H1 (cell line): ENCODE measurements at regions not wholly inside any gene's neighbourhood (a gene's known extent, or its start where the extent isn't known, plus 50 kb on each side); places are given as distances from the start of the nearest gene placed in this dataset.

Experiments used
- CTCF ChIA-PET: fragments of 300-600 bp; sonication (Branson Sonifier 250); formaldehyde crosslinking; loops from one replicate; lab custom pipeline; 2021; ENCODE audit not compliant: partially characterized antibody; lab: Charles Lee
- POLR2A ChIA-PET: fragments of 300-600 bp; sonication (Branson Sonifier 250); formaldehyde crosslinking; loops from one replicate; lab custom pipeline; 2021; ENCODE audit warnings: inconsistent platforms; ENCODE audit not compliant: partially characterized antibody; lab: Charles Lee
- DNase-seq, 2 experiments: peaks; one replicate each; pipeline versions ENCODE4 v3.0.0 to v3.0.0-alpha.2; 2010 to 2022; ENCODE audit warnings: low spot score in 2 of 2, low read depth in 1 of 2, mixed read lengths in 1 of 2
- FAIRE-seq: peaks from 2 replicates; lab custom pipeline; 2011; peaks lifted over from hg19 to GRCh38; lab: Jason Lieb, UNC
- H2AFZ ChIP-seq: 2 replicates; pipeline ENCODE4 v1.8.1; 2012; ENCODE audit warnings: low read length, inconsistent platforms
- H2AK5ac ChIP-seq: 2 replicates; pipeline ENCODE4 v1.6.1; 2013; ENCODE audit warnings: low read depth, low read length
- H2BK120ac ChIP-seq: replicated peaks from 2 replicates; pipeline ENCODE3; 2013; ENCODE audit warnings: low read depth, low read length, inconsistent platforms
- H2BK12ac ChIP-seq: 2 replicates; pipeline ENCODE4 v1.6.1; 2013; ENCODE audit warnings: low read depth, low read length
- H2BK15ac ChIP-seq: 2 replicates; pipeline ENCODE4 v1.6.1; 2013; ENCODE audit warnings: low read length
- H2BK20ac ChIP-seq: 2 replicates; pipeline ENCODE4 v1.6.1; 2013; ENCODE audit warnings: low read length
- H2BK5ac ChIP-seq: 2 replicates; pipeline ENCODE4 v1.6.1; 2013; ENCODE audit warnings: low read depth, low read length
- H3K14ac ChIP-seq: 2 replicates; pipeline ENCODE4 v1.6.1; 2013; ENCODE audit warnings: inconsistent platforms; ENCODE audit not compliant: insufficient read length
- H3K18ac ChIP-seq: 2 replicates; pipeline ENCODE4 v1.6.1; 2013; ENCODE audit warnings: low read length; ENCODE audit errors: extremely low read depth
- H3K23ac ChIP-seq: 2 replicates; pipeline ENCODE4 v1.6.1; 2013; ENCODE audit warnings: inconsistent platforms; ENCODE audit not compliant: insufficient read length
- H3K23me2 ChIP-seq: 2 replicates; pipeline ENCODE4 v1.6.1; 2013; ENCODE audit warnings: low read depth, low read length
- H3K27ac ChIP-seq: 2 replicates; pipeline ENCODE4 v1.6.1; 2011; ENCODE audit warnings: low read depth, low read length, inconsistent platforms
- H3K27me3 ChIP-seq, 4 experiments: replicated peaks in 1 of 4; 1 replicate in 1 of 4; 2 replicates in 3 of 4; pipeline versions ENCODE4 v1.6.1 to v1.8.1; 2011 to 2013; ENCODE audit warnings: low read length in 3 of 4, mild to moderate bottlenecking in 3 of 4, inconsistent platforms in 2 of 4, mixed read lengths in 2 of 4, moderate library complexity in 1 of 4; ENCODE audit not compliant: control insufficient read depth in 3 of 4, insufficient read depth in 3 of 4; ENCODE audit errors: extremely low read depth in 1 of 4
- H3K36me3 ChIP-seq, 4 experiments: 2 replicates each; pipeline versions ENCODE4 v1.6.1 to v1.8.1; 2011 to 2013; ENCODE audit warnings: mild to moderate bottlenecking in 4 of 4, low read length in 3 of 4, moderate library complexity in 2 of 4, control low read depth in 1 of 4, inconsistent platforms in 1 of 4; ENCODE audit not compliant: insufficient read depth in 4 of 4, control insufficient read depth in 2 of 4
- H3K4ac ChIP-seq: replicated peaks from 2 replicates; pipeline ENCODE3; 2013; ENCODE audit warnings: low read length, low read depth, mixed read lengths, inconsistent platforms; ENCODE audit not compliant: insufficient read length
- H3K4me1 ChIP-seq, 4 experiments: replicated peaks in 1 of 4; 1 replicate in 1 of 4; 2 replicates in 3 of 4; pipeline versions ENCODE4 v1.6.1 to v1.8.1; 2011 to 2013; ENCODE audit warnings: low read length in 3 of 4, inconsistent platforms in 2 of 4, mixed read lengths in 1 of 4; ENCODE audit not compliant: insufficient read depth in 4 of 4, control insufficient read depth in 3 of 4
- H3K4me2 ChIP-seq, 2 experiments: 2 replicates each; pipeline versions ENCODE4 v1.6.1 to v1.8.1; 2011 to 2013; ENCODE audit warnings: low read depth in 2 of 2, low read length in 2 of 2, control low read depth in 1 of 2, inconsistent platforms in 1 of 2, mild to moderate bottlenecking in 1 of 2; ENCODE audit not compliant: insufficient read depth in 1 of 2
- H3K4me3 ChIP-seq, 4 experiments: fragments of 200-600, 300-600 bp in 1 of 4; sonication (generic), shearing (Covaris generic), sonication (Bioruptor Twin) in 1 of 4; 2 replicates each; pipeline versions ENCODE4 v1.5.1 to v1.8.1; 2011 to 2016; ENCODE audit warnings: low read length in 4 of 4, low read depth in 3 of 4, control low read depth in 2 of 4, inconsistent platforms in 2 of 4, mild to moderate bottlenecking in 2 of 4, mixed read lengths in 1 of 4, moderate library complexity in 1 of 4; ENCODE audit not compliant: insufficient read depth in 2 of 4; ENCODE audit errors: extremely low read depth in 1 of 4
- H3K56ac ChIP-seq: replicated peaks from 2 replicates; pipeline ENCODE3; 2013; ENCODE audit warnings: low read depth, mild to moderate bottlenecking, mixed read lengths, low read length, inconsistent platforms; ENCODE audit not compliant: insufficient read length
- H3K79me1 ChIP-seq: 2 replicates; pipeline ENCODE4 v1.6.1; 2013; ENCODE audit warnings: low read depth, low read length, control low read depth
- H3K79me2 ChIP-seq, 2 experiments: 2 replicates each; pipeline versions ENCODE4 v1.6.1 to v1.8.1; 2012 to 2013; ENCODE audit warnings: low read length in 2 of 2, mild to moderate bottlenecking in 2 of 2, inconsistent platforms in 1 of 2; ENCODE audit not compliant: insufficient read depth in 2 of 2, control insufficient read depth in 1 of 2
- H3K9ac ChIP-seq, 4 experiments: replicated peaks in 1 of 4; 1 replicate in 1 of 4; 2 replicates in 3 of 4; pipeline versions ENCODE4 v1.6.1 to v1.8.1; 2011 to 2013; ENCODE audit warnings: low read depth in 3 of 4, low read length in 3 of 4, control low read depth in 2 of 4, mild to moderate bottlenecking in 2 of 4, moderate library complexity in 2 of 4, inconsistent platforms in 1 of 4; ENCODE audit errors: extremely low read depth in 1 of 4
- H3K9me3 ChIP-seq, 2 experiments: 2 replicates each; pipeline versions ENCODE4 v1.6.1 to v1.8.1; 2012 to 2013; ENCODE audit warnings: mild to moderate bottlenecking in 2 of 2, moderate library complexity in 2 of 2, control low read depth in 1 of 2, inconsistent platforms in 1 of 2, low read depth in 1 of 2, low read length in 1 of 2, mixed read lengths in 1 of 2; ENCODE audit not compliant: insufficient read depth in 2 of 2
- H4K20me1 ChIP-seq, 2 experiments: replicated peaks in 1 of 2; 2 replicates each; pipeline versions ENCODE3 to v1.8.1; 2011 to 2013; ENCODE audit warnings: inconsistent platforms in 2 of 2, low read length in 2 of 2, mild to moderate bottlenecking in 1 of 2; ENCODE audit not compliant: insufficient read depth in 2 of 2, control insufficient read depth in 1 of 2
- H4K5ac ChIP-seq: 2 replicates; pipeline ENCODE4 v1.6.1; 2013; ENCODE audit warnings: low read length, low read depth, mixed read lengths, inconsistent platforms; ENCODE audit not compliant: insufficient read length
- H4K8ac ChIP-seq: 2 replicates; pipeline ENCODE4 v1.8.0; 2013; ENCODE audit warnings: mild to moderate bottlenecking, moderate library complexity, low read length, inconsistent platforms; ENCODE audit not compliant: insufficient read depth; ENCODE audit errors: extremely low read depth
- H4K91ac ChIP-seq: replicated peaks from 2 replicates; pipeline ENCODE3; 2013; ENCODE audit warnings: low read length, mixed read lengths, inconsistent platforms; ENCODE audit not compliant: insufficient read length
- BCL11A ChIP-seq, 2 experiments: IDR thresholded peaks; one replicate each; pipeline ENCODE4 v1.6.1; 2011; ENCODE audit warnings: low read depth in 2 of 2, low read length in 2 of 2, mild to moderate bottlenecking in 2 of 2
- BRCA1 ChIP-seq: IDR thresholded peaks from 2 replicates; pipeline ENCODE4 v1.6.1; 2012; ENCODE audit warnings: low read depth, low read length, improper control_type of control experiment
- GABPA ChIP-seq: IDR thresholded peaks from 2 replicates; pipeline ENCODE4 v1.6.1; 2011; ENCODE audit warnings: mild to moderate bottlenecking, low read length, moderate library complexity, borderline replicate concordance; ENCODE audit not compliant: insufficient read depth
- JUND ChIP-seq: IDR thresholded peaks from 2 replicates; pipeline ENCODE4 v1.6.1; 2011; ENCODE audit warnings: mild to moderate bottlenecking, improper control_type of control experiment, low read length
- KDM1A ChIP-seq: fragments of 200-600, 300-600 bp; sonication (generic); IDR thresholded peaks from 2 replicates; pipeline ENCODE4 v1.7.1; 2016; ENCODE audit warnings: mild to moderate bottlenecking, low read length, borderline replicate concordance
- POLR2AphosphoS5 ChIP-seq: IDR thresholded peaks from 2 replicates; pipeline ENCODE4 v1.6.1; 2011; ENCODE audit warnings: low read depth, low read length
- RFX5 ChIP-seq: IDR thresholded peaks from 2 replicates; pipeline ENCODE4 v1.6.1; 2011; ENCODE audit warnings: low read depth, low read length, improper control_type of control experiment, borderline replicate concordance
- SRF ChIP-seq: IDR thresholded peaks from 2 replicates; pipeline ENCODE4 v1.6.1; 2011; ENCODE audit warnings: mild to moderate bottlenecking, low read depth, low read length, moderate library complexity
- ZNF274 ChIP-seq: IDR thresholded peaks from 2 replicates; pipeline ENCODE4 v1.7.0; 2012; ENCODE audit warnings: low read length, borderline replicate concordance; ENCODE audit errors: extremely low read depth
- WGBS, 2 experiments: shearing (Covaris generic) in 1 of 2; methylation state at CpG; one replicate each; pipeline versions ENCODE4 v1.1.6 to v1.1.7; 2013 to 2015; ENCODE audit warnings: low lambda C conversion rate in 2 of 2, mixed read lengths in 2 of 2, inconsistent platforms in 1 of 2, low coverage in 1 of 2, missing lambda C conversion rate in 1 of 2; ENCODE audit not compliant: insufficient replicate concordance in 2 of 2, insufficient coverage in 1 of 2, insufficient read length in 1 of 2; ENCODE audit errors: extremely low coverage in 1 of 2, missing lambda C conversion rate in 1 of 2; 5-methylcytosine and 5-hydroxymethylcytosine counted together
- TF ChIP-seq, protein P1 (sequence below): IDR thresholded peaks from 2 replicates; pipeline ENCODE4 v1.6.1; 2011; ENCODE audit warnings: low read length, improper control_type of control experiment
- TF ChIP-seq, protein P2 (sequence below), 3 experiments: IDR thresholded peaks; 1 replicate in 2 of 3; 2 replicates in 1 of 3; pipeline versions ENCODE4 v1.5.1 to v1.6.1; 2011; ENCODE audit warnings: low read length in 3 of 3, mild to moderate bottlenecking in 3 of 3, inconsistent platforms in 2 of 3, low read depth in 1 of 3, moderate library complexity in 1 of 3; ENCODE audit not compliant: insufficient read depth in 1 of 3; ENCODE audit errors: control extremely low read depth in 1 of 3

DNA sequence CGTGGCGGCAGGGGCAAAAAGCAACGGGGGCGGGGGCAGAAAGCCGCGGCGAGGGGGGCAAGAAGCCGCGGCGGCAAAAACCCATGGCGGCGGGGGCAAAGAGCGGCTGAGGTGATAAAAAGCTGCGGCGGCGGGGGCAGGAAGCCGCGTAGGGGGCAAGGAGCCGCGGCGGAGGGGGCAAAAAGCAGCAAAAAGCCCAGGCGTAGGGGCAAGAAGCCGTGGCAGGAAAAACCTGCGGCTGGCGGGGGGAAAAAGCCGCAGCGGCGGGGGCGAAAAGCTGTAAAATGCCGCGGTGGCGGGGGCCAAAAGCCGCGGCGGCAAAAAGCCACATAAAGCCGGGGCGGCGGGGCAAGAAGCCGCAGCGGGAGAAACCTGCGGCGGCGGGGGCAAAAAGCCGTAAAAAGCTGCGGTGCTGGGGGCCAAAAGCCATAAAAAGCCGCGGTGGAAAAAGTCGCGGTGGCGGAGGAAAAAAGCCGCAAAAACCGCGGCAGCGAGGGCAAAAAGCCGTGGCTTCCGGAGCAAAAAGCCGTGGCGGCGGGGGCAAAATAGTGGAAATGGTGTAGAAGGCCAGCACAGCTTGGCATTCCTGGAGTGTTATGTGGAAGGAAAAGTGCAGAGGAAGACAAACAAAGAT, 487.8 kb downstream of the ZNF33B start:
- Histone ChIP-seq H2AFZ (no peak overlapping the region), H3K36me3 (no peaks in the 10 kb centered on the region; a peak in 1 of 8 replicates), H2BK5ac (no peak overlapping the region), H3K56ac (no peak overlapping the region), H2BK15ac (no peak overlapping the region), H4K8ac (no peak overlapping the region), H4K5ac (no peak overlapping the region), H3K4me3 (no peak overlapping the region), H3K27me3 (no peaks in the 10 kb centered on the region), H2BK120ac (no peak overlapping the region), H2BK20ac (no peak overlapping the region), H3K14ac (no peak overlapping the region), H3K23ac (no peak overlapping the region), H4K91ac (no peak overlapping the region), H3K4me2 (no peak overlapping the region), H3K79me1 (no peaks in the 10 kb centered on the region), H2BK12ac (no peak overlapping the region), H3K9ac (no peak overlapping the region), H4K20me1 (no peaks in the 10 kb centered on the region), H2AK5ac (no peak overlapping the region), H3K4ac (no peak overlapping the region), H3K18ac (no peak overlapping the region), H3K23me2 (no peaks in the 10 kb centered on the region), H3K27ac (no peak overlapping the region), H3K4me1 (no peaks in the 10 kb centered on the region), H3K9me3 (peaks cover 9 to 48% of the 10 kb centered on the region in 2 experiments), H3K79me2 (no peaks in the 10 kb centered on the region)
- WGBS, 2 experiments: 83% methylated on average over 5 of the region's 59 CpGs; no CpG with 5 or more reads in 1 of the 2 experiments
- FAIRE-seq (no peak), DNase-seq (no peak)
- CTCF ChIA-PET: no interaction called here
- POLR2A ChIA-PET: no interaction called here
- no peak for TF ChIP-seq BCL11A (IDR thresholded peaks at IDR 0.05; ENCODE audit: low read depth in 2 of 2, low read length in 2 of 2)
- TF ChIP-seq ZNF274: no peak
- TF ChIP-seq, protein P1, sequence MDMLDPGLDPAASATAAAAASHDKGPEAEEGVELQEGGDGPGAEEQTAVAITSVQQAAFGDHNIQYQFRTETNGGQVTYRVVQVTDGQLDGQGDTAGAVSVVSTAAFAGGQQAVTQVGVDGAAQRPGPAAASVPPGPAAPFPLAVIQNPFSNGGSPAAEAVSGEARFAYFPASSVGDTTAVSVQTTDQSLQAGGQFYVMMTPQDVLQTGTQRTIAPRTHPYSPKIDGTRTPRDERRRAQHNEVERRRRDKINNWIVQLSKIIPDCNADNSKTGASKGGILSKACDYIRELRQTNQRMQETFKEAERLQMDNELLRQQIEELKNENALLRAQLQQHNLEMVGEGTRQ: no peak
- no peak for TF ChIP-seq KDM1A
- TF ChIP-seq POLR2AphosphoS5: no peak
- TF ChIP-seq RFX5: no peak
- TF ChIP-seq GABPA: no peak
- TF ChIP-seq JUND: no peak
- TF ChIP-seq BRCA1: no peak
- TF ChIP-seq SRF: no peak
- TF ChIP-seq, protein P2, sequence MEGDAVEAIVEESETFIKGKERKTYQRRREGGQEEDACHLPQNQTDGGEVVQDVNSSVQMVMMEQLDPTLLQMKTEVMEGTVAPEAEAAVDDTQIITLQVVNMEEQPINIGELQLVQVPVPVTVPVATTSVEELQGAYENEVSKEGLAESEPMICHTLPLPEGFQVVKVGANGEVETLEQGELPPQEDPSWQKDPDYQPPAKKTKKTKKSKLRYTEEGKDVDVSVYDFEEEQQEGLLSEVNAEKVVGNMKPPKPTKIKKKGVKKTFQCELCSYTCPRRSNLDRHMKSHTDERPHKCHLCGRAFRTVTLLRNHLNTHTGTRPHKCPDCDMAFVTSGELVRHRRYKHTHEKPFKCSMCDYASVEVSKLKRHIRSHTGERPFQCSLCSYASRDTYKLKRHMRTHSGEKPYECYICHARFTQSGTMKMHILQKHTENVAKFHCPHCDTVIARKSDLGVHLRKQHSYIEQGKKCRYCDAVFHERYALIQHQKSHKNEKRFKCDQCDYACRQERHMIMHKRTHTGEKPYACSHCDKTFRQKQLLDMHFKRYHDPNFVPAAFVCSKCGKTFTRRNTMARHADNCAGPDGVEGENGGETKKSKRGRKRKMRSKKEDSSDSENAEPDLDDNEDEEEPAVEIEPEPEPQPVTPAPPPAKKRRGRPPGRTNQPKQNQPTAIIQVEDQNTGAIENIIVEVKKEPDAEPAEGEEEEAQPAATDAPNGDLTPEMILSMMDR (IDR thresholded peaks at IDR 0.05; ENCODE audit: control extremely low read depth in 1 of 3, insufficient read depth in 1 of 3, low read depth in 1 of 3, low read length in 3 of 3): no peak
